H1 (cell line): ENCODE measurements at regions not wholly inside any gene's neighbourhood (a gene's known extent, or its start where the extent isn't known, plus 50 kb on each side); places are given as distances from the start of the nearest gene placed in this dataset.

Source experiments
- CTCF ChIA-PET: fragments of 300-600 bp; sonication (Branson Sonifier 250); formaldehyde crosslinking; loops from one replicate; lab custom pipeline; 2021; ENCODE audit not compliant: partially characterized antibody; lab: Charles Lee
- POLR2A ChIA-PET: fragments of 300-600 bp; sonication (Branson Sonifier 250); formaldehyde crosslinking; loops from one replicate; lab custom pipeline; 2021; ENCODE audit warnings: inconsistent platforms; ENCODE audit not compliant: partially characterized antibody; lab: Charles Lee
- DNase-seq, 2 experiments: peaks; one replicate each; pipeline versions ENCODE4 v3.0.0 to v3.0.0-alpha.2; 2010 to 2022; ENCODE audit warnings: low spot score in 2 of 2, low read depth in 1 of 2, mixed read lengths in 1 of 2
- FAIRE-seq: peaks from 2 replicates; lab custom pipeline; 2011; peaks lifted over from hg19 to GRCh38; lab: Jason Lieb, UNC
- H2AFZ ChIP-seq: 2 replicates; pipeline ENCODE4 v1.8.1; 2012; ENCODE audit warnings: low read length, inconsistent platforms
- H2AK5ac ChIP-seq: 2 replicates; pipeline ENCODE4 v1.6.1; 2013; ENCODE audit warnings: low read depth, low read length
- H2BK120ac ChIP-seq: replicated peaks from 2 replicates; pipeline ENCODE3; 2013; ENCODE audit warnings: low read depth, low read length, inconsistent platforms
- H2BK12ac ChIP-seq: 2 replicates; pipeline ENCODE4 v1.6.1; 2013; ENCODE audit warnings: low read depth, low read length
- H2BK15ac ChIP-seq: 2 replicates; pipeline ENCODE4 v1.6.1; 2013; ENCODE audit warnings: low read length
- H2BK20ac ChIP-seq: 2 replicates; pipeline ENCODE4 v1.6.1; 2013; ENCODE audit warnings: low read length
- H2BK5ac ChIP-seq: 2 replicates; pipeline ENCODE4 v1.6.1; 2013; ENCODE audit warnings: low read depth, low read length
- H3K14ac ChIP-seq: 2 replicates; pipeline ENCODE4 v1.6.1; 2013; ENCODE audit warnings: inconsistent platforms; ENCODE audit not compliant: insufficient read length
- H3K18ac ChIP-seq: 2 replicates; pipeline ENCODE4 v1.6.1; 2013; ENCODE audit warnings: low read length; ENCODE audit errors: extremely low read depth
- H3K23ac ChIP-seq: 2 replicates; pipeline ENCODE4 v1.6.1; 2013; ENCODE audit warnings: inconsistent platforms; ENCODE audit not compliant: insufficient read length
- H3K23me2 ChIP-seq: 2 replicates; pipeline ENCODE4 v1.6.1; 2013; ENCODE audit warnings: low read depth, low read length
- H3K27ac ChIP-seq: 2 replicates; pipeline ENCODE4 v1.6.1; 2011; ENCODE audit warnings: low read depth, low read length, inconsistent platforms
- H3K27me3 ChIP-seq, 4 experiments: replicated peaks in 1 of 4; 1 replicate in 1 of 4; 2 replicates in 3 of 4; pipeline versions ENCODE4 v1.6.1 to v1.8.1; 2011 to 2013; ENCODE audit warnings: low read length in 3 of 4, mild to moderate bottlenecking in 3 of 4, inconsistent platforms in 2 of 4, mixed read lengths in 2 of 4, moderate library complexity in 1 of 4; ENCODE audit not compliant: control insufficient read depth in 3 of 4, insufficient read depth in 3 of 4; ENCODE audit errors: extremely low read depth in 1 of 4
- H3K36me3 ChIP-seq, 4 experiments: 2 replicates each; pipeline versions ENCODE4 v1.6.1 to v1.8.1; 2011 to 2013; ENCODE audit warnings: mild to moderate bottlenecking in 4 of 4, low read length in 3 of 4, moderate library complexity in 2 of 4, control low read depth in 1 of 4, inconsistent platforms in 1 of 4; ENCODE audit not compliant: insufficient read depth in 4 of 4, control insufficient read depth in 2 of 4
- H3K4ac ChIP-seq: replicated peaks from 2 replicates; pipeline ENCODE3; 2013; ENCODE audit warnings: low read length, low read depth, mixed read lengths, inconsistent platforms; ENCODE audit not compliant: insufficient read length
- H3K4me1 ChIP-seq, 4 experiments: replicated peaks in 1 of 4; 1 replicate in 1 of 4; 2 replicates in 3 of 4; pipeline versions ENCODE4 v1.6.1 to v1.8.1; 2011 to 2013; ENCODE audit warnings: low read length in 3 of 4, inconsistent platforms in 2 of 4, mixed read lengths in 1 of 4; ENCODE audit not compliant: insufficient read depth in 4 of 4, control insufficient read depth in 3 of 4
- H3K4me2 ChIP-seq, 2 experiments: 2 replicates each; pipeline versions ENCODE4 v1.6.1 to v1.8.1; 2011 to 2013; ENCODE audit warnings: low read depth in 2 of 2, low read length in 2 of 2, control low read depth in 1 of 2, inconsistent platforms in 1 of 2, mild to moderate bottlenecking in 1 of 2; ENCODE audit not compliant: insufficient read depth in 1 of 2
- H3K4me3 ChIP-seq, 4 experiments: fragments of 200-600, 300-600 bp in 1 of 4; sonication (generic), shearing (Covaris generic), sonication (Bioruptor Twin) in 1 of 4; 2 replicates each; pipeline versions ENCODE4 v1.5.1 to v1.8.1; 2011 to 2016; ENCODE audit warnings: low read length in 4 of 4, low read depth in 3 of 4, control low read depth in 2 of 4, inconsistent platforms in 2 of 4, mild to moderate bottlenecking in 2 of 4, mixed read lengths in 1 of 4, moderate library complexity in 1 of 4; ENCODE audit not compliant: insufficient read depth in 2 of 4; ENCODE audit errors: extremely low read depth in 1 of 4
- H3K56ac ChIP-seq: replicated peaks from 2 replicates; pipeline ENCODE3; 2013; ENCODE audit warnings: low read depth, mild to moderate bottlenecking, mixed read lengths, low read length, inconsistent platforms; ENCODE audit not compliant: insufficient read length
- H3K79me1 ChIP-seq: 2 replicates; pipeline ENCODE4 v1.6.1; 2013; ENCODE audit warnings: low read depth, low read length, control low read depth
- H3K79me2 ChIP-seq, 2 experiments: 2 replicates each; pipeline versions ENCODE4 v1.6.1 to v1.8.1; 2012 to 2013; ENCODE audit warnings: low read length in 2 of 2, mild to moderate bottlenecking in 2 of 2, inconsistent platforms in 1 of 2; ENCODE audit not compliant: insufficient read depth in 2 of 2, control insufficient read depth in 1 of 2
- H3K9ac ChIP-seq, 4 experiments: replicated peaks in 1 of 4; 1 replicate in 1 of 4; 2 replicates in 3 of 4; pipeline versions ENCODE4 v1.6.1 to v1.8.1; 2011 to 2013; ENCODE audit warnings: low read depth in 3 of 4, low read length in 3 of 4, control low read depth in 2 of 4, mild to moderate bottlenecking in 2 of 4, moderate library complexity in 2 of 4, inconsistent platforms in 1 of 4; ENCODE audit errors: extremely low read depth in 1 of 4
- H3K9me3 ChIP-seq, 2 experiments: 2 replicates each; pipeline versions ENCODE4 v1.6.1 to v1.8.1; 2012 to 2013; ENCODE audit warnings: mild to moderate bottlenecking in 2 of 2, moderate library complexity in 2 of 2, control low read depth in 1 of 2, inconsistent platforms in 1 of 2, low read depth in 1 of 2, low read length in 1 of 2, mixed read lengths in 1 of 2; ENCODE audit not compliant: insufficient read depth in 2 of 2
- H4K20me1 ChIP-seq, 2 experiments: replicated peaks in 1 of 2; 2 replicates each; pipeline versions ENCODE3 to v1.8.1; 2011 to 2013; ENCODE audit warnings: inconsistent platforms in 2 of 2, low read length in 2 of 2, mild to moderate bottlenecking in 1 of 2; ENCODE audit not compliant: insufficient read depth in 2 of 2, control insufficient read depth in 1 of 2
- H4K5ac ChIP-seq: 2 replicates; pipeline ENCODE4 v1.6.1; 2013; ENCODE audit warnings: low read length, low read depth, mixed read lengths, inconsistent platforms; ENCODE audit not compliant: insufficient read length
- H4K8ac ChIP-seq: 2 replicates; pipeline ENCODE4 v1.8.0; 2013; ENCODE audit warnings: mild to moderate bottlenecking, moderate library complexity, low read length, inconsistent platforms; ENCODE audit not compliant: insufficient read depth; ENCODE audit errors: extremely low read depth
- H4K91ac ChIP-seq: replicated peaks from 2 replicates; pipeline ENCODE3; 2013; ENCODE audit warnings: low read length, mixed read lengths, inconsistent platforms; ENCODE audit not compliant: insufficient read length
- FOSL1 ChIP-seq: IDR thresholded peaks from 2 replicates; pipeline ENCODE4 v1.6.1; 2011; ENCODE audit warnings: mild to moderate bottlenecking, low read depth, low read length, moderate library complexity; ENCODE audit not compliant: insufficient read depth
- KDM1A ChIP-seq: fragments of 200-600, 300-600 bp; sonication (generic); IDR thresholded peaks from 2 replicates; pipeline ENCODE4 v1.7.1; 2016; ENCODE audit warnings: mild to moderate bottlenecking, low read length, borderline replicate concordance
- RAD21 ChIP-seq, 2 experiments: IDR thresholded peaks in 1 of 2; conservative IDR thresholded peaks in 1 of 2; 2 replicates each; pipeline ENCODE4 v1.6.1; 2011; ENCODE audit warnings: low read depth in 2 of 2, low read length in 2 of 2, improper control_type of control experiment in 1 of 2, inconsistent platforms in 1 of 2, mild to moderate bottlenecking in 1 of 2, moderate library complexity in 1 of 2
- SIN3A ChIP-seq, 2 experiments: IDR thresholded peaks in 1 of 2; conservative IDR thresholded peaks in 1 of 2; 2 replicates each; pipeline ENCODE4 v1.6.1; 2011 to 2012; ENCODE audit warnings: low read length in 2 of 2, improper control_type of control experiment in 1 of 2, low read depth in 1 of 2, mild to moderate bottlenecking in 1 of 2
- SRF ChIP-seq: IDR thresholded peaks from 2 replicates; pipeline ENCODE4 v1.6.1; 2011; ENCODE audit warnings: mild to moderate bottlenecking, low read depth, low read length, moderate library complexity
- WGBS, 2 experiments: shearing (Covaris generic) in 1 of 2; methylation state at CpG; one replicate each; pipeline versions ENCODE4 v1.1.6 to v1.1.7; 2013 to 2015; ENCODE audit warnings: low lambda C conversion rate in 2 of 2, mixed read lengths in 2 of 2, inconsistent platforms in 1 of 2, low coverage in 1 of 2, missing lambda C conversion rate in 1 of 2; ENCODE audit not compliant: insufficient replicate concordance in 2 of 2, insufficient coverage in 1 of 2, insufficient read length in 1 of 2; ENCODE audit errors: extremely low coverage in 1 of 2, missing lambda C conversion rate in 1 of 2; 5-methylcytosine and 5-hydroxymethylcytosine counted together
- TF ChIP-seq, protein P1 (sequence below): IDR thresholded peaks from 2 replicates; pipeline ENCODE4 v1.6.1; 2012; ENCODE audit warnings: low read length, inconsistent platforms

DNA sequence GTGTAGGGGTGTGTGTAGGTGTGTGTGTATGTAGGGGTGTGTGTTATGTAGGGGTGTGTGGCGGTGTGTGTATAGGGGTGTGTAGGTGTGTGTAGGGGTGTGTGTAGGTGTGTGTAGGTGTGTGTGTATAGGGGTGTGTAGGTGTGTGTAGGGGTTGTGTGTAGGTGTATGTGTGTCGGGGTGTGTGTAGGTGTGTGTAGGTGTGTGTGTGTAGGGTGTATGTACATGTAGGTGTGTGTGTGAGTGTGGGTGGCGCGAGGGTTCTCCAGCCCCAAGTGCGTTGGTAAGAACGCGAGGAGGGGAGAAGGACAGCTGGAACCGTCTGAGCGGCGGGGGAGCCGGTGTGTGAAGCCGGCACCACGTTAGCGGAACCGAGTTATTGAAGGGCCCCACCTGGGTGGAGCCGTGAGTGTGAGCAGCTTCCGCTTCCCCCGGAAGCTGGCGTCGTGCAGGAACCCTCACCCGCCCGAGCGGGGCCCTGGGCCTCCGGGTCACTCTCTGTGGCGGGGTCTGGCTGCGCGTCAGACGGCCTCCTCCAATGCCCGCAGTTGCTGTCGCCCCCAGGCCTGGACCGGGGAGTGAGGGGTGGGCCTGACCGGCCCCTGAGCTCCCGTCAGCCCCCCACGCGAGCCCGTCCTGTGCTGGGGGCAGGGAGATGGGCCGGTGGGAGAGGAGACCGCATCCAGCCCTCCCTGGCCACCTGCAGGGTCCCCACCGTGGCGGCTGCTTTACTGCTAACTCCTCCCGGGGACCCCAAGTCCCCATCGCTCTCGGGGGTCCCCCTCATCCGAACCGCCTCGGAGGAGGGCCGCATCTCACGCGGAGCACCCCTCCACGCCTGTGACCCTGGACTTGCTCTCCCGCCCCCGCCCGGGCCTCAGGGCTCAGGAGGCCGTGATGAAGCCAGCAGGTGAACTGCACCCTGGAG lies 49.6 kb upstream of the PSMG3 start:
- Histone ChIP-seq H3K27me3 (no peaks in the 10 kb centered on the region), H3K4me1 (no peaks in the 10 kb centered on the region), H2BK15ac (no peak overlapping the region), H3K27ac (no peak overlapping the region), H3K9me3 (no peaks in the 10 kb centered on the region), H3K36me3 (no peaks in the 10 kb centered on the region), H2BK120ac (no peak overlapping the region), H3K14ac (no peak overlapping the region), H3K4me2 (no peak overlapping the region), H2BK20ac (no peak overlapping the region), H3K79me2 (no peaks in the 10 kb centered on the region), H4K5ac (no peak overlapping the region), H2BK12ac (peak overlapping the region; percentile 50; the same call in 1 of the 2 replicates), H4K8ac (peak overlapping the region; percentile 86; the same call in 1 of the 2 replicates), H2AK5ac (no peak overlapping the region), H2BK5ac (no peak overlapping the region), H3K4ac (no peak overlapping the region), H3K9ac (no peak overlapping the region), H3K79me1 (no peaks in the 10 kb centered on the region), H3K56ac (peak overlapping the region; percentile 86), H4K91ac (no peak overlapping the region), H3K23ac (no peak overlapping the region), H2AFZ (no peak overlapping the region), H3K18ac (no peak overlapping the region), H4K20me1 (peaks cover 0 to 3% of the 10 kb centered on the region in 2 experiments), H3K4me3 (no peak overlapping the region), H3K23me2 (peaks cover 12% of the 10 kb centered on the region; the same call in 1 of the 2 replicates)
- POLR2A ChIA-PET = no interaction called here
- DNase-seq (no peak), FAIRE-seq (no peak)
- CTCF ChIA-PET = interaction anchor here (1.0 kb wide), 1 partner anchor 21 kb away, joined by 4 read pairs; no protein-coding TSS in a partner anchor
- WGBS, 2 experiments = 92% methylated on average over 37 of the region's 54 CpGs; no CpG with 5 or more reads in 1 of the 2 experiments
- TF ChIP-seq SIN3A (conservative IDR thresholded peaks at IDR 0.05 in 1 of 2, IDR thresholded peaks at IDR 0.05 in 1 of 2; ENCODE audit: low read depth in 1 of 2, low read length in 2 of 2) (no peak), FOSL1 (no peak), SRF (no peak), RAD21 (IDR thresholded peaks at IDR 0.05 in 1 of 2, conservative IDR thresholded peaks at IDR 0.05 in 1 of 2; ENCODE audit: low read depth in 2 of 2, low read length in 2 of 2) (no peak), KDM1A (no peak)
- TF ChIP-seq, protein P1, sequence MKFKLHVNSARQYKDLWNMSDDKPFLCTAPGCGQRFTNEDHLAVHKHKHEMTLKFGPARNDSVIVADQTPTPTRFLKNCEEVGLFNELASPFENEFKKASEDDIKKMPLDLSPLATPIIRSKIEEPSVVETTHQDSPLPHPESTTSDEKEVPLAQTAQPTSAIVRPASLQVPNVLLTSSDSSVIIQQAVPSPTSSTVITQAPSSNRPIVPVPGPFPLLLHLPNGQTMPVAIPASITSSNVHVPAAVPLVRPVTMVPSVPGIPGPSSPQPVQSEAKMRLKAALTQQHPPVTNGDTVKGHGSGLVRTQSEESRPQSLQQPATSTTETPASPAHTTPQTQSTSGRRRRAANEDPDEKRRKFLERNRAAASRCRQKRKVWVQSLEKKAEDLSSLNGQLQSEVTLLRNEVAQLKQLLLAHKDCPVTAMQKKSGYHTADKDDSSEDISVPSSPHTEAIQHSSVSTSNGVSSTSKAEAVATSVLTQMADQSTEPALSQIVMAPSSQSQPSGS = no peak
